ENCODE measurements at regions not wholly inside any gene's neighbourhood (a gene's known extent, or its start where the extent isn't known, plus 50 kb on each side); places are given as distances from the start of the nearest gene placed in this dataset.

DNA sequence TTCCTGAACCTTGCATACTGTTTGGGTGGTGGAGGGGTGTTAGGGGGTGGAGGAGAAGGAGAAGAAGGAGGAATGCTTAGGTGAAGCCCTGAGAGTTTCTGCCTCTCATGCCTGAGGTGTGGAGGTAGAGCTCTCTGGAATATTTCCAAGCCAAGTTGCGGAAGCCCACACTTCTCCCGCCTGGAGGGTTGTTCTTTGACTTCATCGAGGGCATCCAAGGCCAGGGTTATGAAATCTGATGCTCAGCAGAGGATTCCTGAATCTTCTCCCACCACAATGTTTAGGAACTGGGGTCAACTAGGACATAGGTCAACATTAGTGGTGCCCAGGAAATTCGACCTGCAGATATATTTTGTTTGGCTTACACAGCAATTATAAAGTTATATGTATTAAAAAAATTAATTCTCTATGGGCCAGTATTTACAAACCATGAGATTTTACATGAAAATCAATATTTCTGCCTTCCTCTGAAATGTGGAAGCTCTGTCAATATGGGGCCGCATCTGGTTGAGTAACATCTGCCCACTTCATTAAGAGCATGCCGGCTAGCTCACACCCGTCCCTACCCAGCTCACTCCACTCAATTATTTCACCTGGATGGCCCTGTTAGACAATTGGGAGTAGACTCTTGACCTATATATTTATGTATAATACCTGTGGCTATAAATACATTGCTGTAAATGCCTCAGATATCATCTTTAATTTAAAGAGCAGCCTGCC lies 257.1 kb upstream of the ZFP64 start:
- no peak for DNase-seq
- Histone ChIP-seq H3K4me1 (no peaks in the 10 kb centered on the region), H3K9me3 (no peaks in the 10 kb centered on the region), H3K4me3 (no peak overlapping the region), H3K36me3 (no peaks in the 10 kb centered on the region), H3K27me3 (replicated peaks in 1 of 7) (no peaks in the 10 kb centered on the region), H3K27ac (no peak overlapping the region)
- 79 to 85% (median 81%) methylated on average over 7 of the region's 7 CpGs for WGBS, 5 donors
- intact Hi-C loops (cut with DNase I; ENCODE audit: low total_unique reads), result no loop called here
- TF ChIP-seq POLR2AphosphoS5 (IDR thresholded peaks at IDR 0.05) (no peak), POLR2A (IDR thresholded peaks at IDR 0.05) (no peak)
- TF ChIP-seq, protein P1, sequence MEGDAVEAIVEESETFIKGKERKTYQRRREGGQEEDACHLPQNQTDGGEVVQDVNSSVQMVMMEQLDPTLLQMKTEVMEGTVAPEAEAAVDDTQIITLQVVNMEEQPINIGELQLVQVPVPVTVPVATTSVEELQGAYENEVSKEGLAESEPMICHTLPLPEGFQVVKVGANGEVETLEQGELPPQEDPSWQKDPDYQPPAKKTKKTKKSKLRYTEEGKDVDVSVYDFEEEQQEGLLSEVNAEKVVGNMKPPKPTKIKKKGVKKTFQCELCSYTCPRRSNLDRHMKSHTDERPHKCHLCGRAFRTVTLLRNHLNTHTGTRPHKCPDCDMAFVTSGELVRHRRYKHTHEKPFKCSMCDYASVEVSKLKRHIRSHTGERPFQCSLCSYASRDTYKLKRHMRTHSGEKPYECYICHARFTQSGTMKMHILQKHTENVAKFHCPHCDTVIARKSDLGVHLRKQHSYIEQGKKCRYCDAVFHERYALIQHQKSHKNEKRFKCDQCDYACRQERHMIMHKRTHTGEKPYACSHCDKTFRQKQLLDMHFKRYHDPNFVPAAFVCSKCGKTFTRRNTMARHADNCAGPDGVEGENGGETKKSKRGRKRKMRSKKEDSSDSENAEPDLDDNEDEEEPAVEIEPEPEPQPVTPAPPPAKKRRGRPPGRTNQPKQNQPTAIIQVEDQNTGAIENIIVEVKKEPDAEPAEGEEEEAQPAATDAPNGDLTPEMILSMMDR (IDR thresholded peaks at IDR 0.05 in 8 of 11, conservative IDR thresholded peaks at IDR 0.05 in 3 of 11), result no peak

DNA sequence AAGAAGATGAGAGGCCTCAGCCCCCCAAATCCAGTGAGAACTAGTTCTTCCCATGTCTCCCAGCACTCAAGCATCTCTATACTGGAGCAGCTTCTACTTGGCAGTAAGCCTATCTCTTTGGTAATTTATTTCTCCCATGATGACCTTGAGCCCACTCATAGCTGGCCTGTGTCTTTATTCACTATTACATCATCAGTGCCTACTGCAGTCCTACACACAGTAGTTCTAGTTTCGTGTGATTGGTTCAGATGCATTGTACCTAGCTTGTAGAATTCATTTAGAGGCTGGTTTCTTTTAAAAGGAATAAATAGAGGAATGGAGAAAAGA lies 255.6 kb upstream of the ZFP64 start:
- 76 to 88% (median 85%) methylated on average over 1 of the region's 1 CpG for WGBS, 5 donors
- H3K4me3 ChIP-seq, result no peak overlapping the region
- no peaks in the 10 kb centered on the region for H3K36me3 ChIP-seq
- H3K27ac ChIP-seq, result no peak overlapping the region
- H3K4me1 ChIP-seq, result no peaks in the 10 kb centered on the region
- no peaks in the 10 kb centered on the region for H3K9me3 ChIP-seq
- H3K27me3 ChIP-seq (replicated peaks in 1 of 7), result no peaks in the 10 kb centered on the region
- intact Hi-C loops (cut with DNase I; ENCODE audit: low total_unique reads), result no loop called here
- TF ChIP-seq, protein P1 (IDR thresholded peaks at IDR 0.05 in 8 of 11, conservative IDR thresholded peaks at IDR 0.05 in 3 of 11), result no peak
- no peak for TF ChIP-seq POLR2A (IDR thresholded peaks at IDR 0.05)
- TF ChIP-seq POLR2AphosphoS5 (IDR thresholded peaks at IDR 0.05), result no peak
- no peak for DNase-seq

DNA sequence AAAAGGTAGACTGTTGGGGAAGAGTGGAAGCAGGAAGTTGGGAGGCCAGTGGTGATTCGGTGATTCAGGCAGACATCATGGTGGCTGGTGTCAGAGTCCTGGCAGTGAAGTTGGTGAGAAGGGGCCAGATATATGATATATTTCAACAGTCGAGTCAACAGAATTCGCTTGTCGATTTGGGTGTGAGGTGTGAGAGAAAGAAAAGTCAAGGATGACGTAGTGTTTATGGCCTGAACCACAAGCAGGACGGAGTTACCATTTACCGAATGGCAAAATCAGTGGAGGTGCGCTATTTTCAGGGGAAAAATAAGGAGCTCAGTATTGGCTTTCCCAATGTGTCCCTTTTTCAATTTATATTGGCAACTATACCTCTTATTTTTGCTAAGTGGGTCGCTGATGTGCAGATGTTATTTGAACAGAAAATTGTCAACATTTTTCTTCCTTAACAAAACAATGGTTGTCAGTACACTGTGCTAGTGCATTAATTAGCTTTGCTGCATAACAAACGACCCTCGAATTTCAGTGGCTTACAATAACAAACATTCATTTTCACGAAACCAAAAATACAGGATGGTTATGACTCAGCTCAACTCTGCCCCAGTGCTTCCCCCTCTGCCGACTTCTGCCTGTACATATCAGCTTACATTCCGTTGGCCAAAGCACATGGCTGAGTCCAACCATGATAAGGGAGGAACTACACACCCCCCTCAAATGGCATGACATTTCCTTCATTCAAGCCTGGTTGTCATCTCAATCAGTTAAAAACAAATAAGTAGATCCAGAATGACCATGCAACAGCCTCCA lies 255.0 kb upstream of the ZFP64 start:
- Histone ChIP-seq H3K27me3 (replicated peaks in 1 of 7) (no peaks in the 10 kb centered on the region), H3K4me1 (no peaks in the 10 kb centered on the region), H3K36me3 (no peaks in the 10 kb centered on the region), H3K27ac (no peak overlapping the region), H3K4me3 (no peak overlapping the region), H3K9me3 (no peaks in the 10 kb centered on the region)
- TF ChIP-seq POLR2A (IDR thresholded peaks at IDR 0.05) (no peak), POLR2AphosphoS5 (IDR thresholded peaks at IDR 0.05) (no peak)
- intact Hi-C loops (cut with DNase I; ENCODE audit: low total_unique reads), result no loop called here
- WGBS, 5 donors, result 81 to 95% (median 86%) methylated on average over 14 of the region's 14 CpGs
- DNase-seq, result no peak

DNA sequence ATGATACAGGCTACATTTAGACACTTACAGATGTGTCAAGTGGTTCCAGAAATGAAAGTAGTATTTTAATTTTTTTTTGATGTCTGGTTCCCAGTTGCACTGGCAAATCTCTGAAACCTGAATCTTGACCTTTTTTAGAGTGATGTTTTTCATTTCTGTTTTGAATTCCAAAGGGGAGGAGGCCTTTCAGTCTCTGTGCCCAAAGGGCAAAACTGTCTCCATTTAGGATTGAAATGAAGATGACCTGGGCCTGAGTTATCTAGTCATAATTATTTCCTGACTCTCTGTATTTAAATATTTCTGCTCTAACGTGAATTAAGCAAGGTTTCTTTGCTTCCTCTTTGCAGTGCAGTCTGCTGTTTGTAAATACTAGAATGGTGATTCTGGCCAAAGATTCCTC lies 252.9 kb upstream of the ZFP64 start:
- intact Hi-C loops (cut with DNase I; ENCODE audit: low total_unique reads), result no loop called here
- Histone ChIP-seq H3K4me1 (no peaks in the 10 kb centered on the region), H3K27ac (no peak overlapping the region), H3K36me3 (no peaks in the 10 kb centered on the region), H3K27me3 (replicated peaks in 1 of 7) (no peaks in the 10 kb centered on the region), H3K9me3 (no peaks in the 10 kb centered on the region), H3K4me3 (no peak overlapping the region)
- no peak for TF ChIP-seq POLR2AphosphoS5 (IDR thresholded peaks at IDR 0.05)
- no peak for TF ChIP-seq POLR2A (IDR thresholded peaks at IDR 0.05)
- TF ChIP-seq, protein P1 (IDR thresholded peaks at IDR 0.05 in 8 of 11, conservative IDR thresholded peaks at IDR 0.05 in 3 of 11), result no peak
- WGBS, 5 donors, result 11 to 45% (median 35%) methylated on average over 1 of the region's 1 CpG
- DNase-seq, result no peak

All from spleen (tissue), 11 donors.